GM23338 (cell line): ENCODE measurements at regions not wholly inside any gene's neighbourhood (a gene's known extent, or its start where the extent isn't known, plus 50 kb on each side); places are given as distances from the start of the nearest gene placed in this dataset.

Source experiments
- CREB1 ChIP-seq: fragments of 250-450 bp; sonication (Bioruptor Pico); IDR thresholded peaks from 2 replicates; pipeline ENCODE4 v1.5.0; 2020; ENCODE audit warnings: low read depth, mild to moderate bottlenecking, moderate library complexity
- EZH2 ChIP-seq: fragments of 200-600 bp; sonication (generic); IDR thresholded peaks from one replicate; pipeline ENCODE4 v1.8.0; 2017; ENCODE audit warnings: antibody characterized with exemption, mild to moderate bottlenecking, low read depth; ENCODE audit not compliant: unreplicated experiment
- POLR2AphosphoS5 ChIP-seq: IDR thresholded peaks from 2 replicates; pipeline ENCODE4 v1.6.1; 2016; ENCODE audit warnings: antibody characterized with exemption, low read depth
- TF ChIP-seq, protein P1 (sequence below), 2 experiments: fragments of 200-600 bp in 1 of 2; sonication (generic) in 1 of 2; conservative IDR thresholded peaks; 2 replicates each; pipeline versions ENCODE4 v1.5.1 to v1.6.1; 2016 to 2017; ENCODE audit warnings: antibody characterized with exemption in 2 of 2, low read depth in 2 of 2, mild to moderate bottlenecking in 2 of 2, moderate library complexity in 1 of 2

GRCh38 chr10:16116404-16117304, 256.3 kb upstream of the MINDY3 start:
- TF ChIP-seq POLR2AphosphoS5 = no peak
- no peak for TF ChIP-seq CREB1 (CRISPR knock-in tag)
- TF ChIP-seq EZH2 = no peak
- TF ChIP-seq, protein P1, sequence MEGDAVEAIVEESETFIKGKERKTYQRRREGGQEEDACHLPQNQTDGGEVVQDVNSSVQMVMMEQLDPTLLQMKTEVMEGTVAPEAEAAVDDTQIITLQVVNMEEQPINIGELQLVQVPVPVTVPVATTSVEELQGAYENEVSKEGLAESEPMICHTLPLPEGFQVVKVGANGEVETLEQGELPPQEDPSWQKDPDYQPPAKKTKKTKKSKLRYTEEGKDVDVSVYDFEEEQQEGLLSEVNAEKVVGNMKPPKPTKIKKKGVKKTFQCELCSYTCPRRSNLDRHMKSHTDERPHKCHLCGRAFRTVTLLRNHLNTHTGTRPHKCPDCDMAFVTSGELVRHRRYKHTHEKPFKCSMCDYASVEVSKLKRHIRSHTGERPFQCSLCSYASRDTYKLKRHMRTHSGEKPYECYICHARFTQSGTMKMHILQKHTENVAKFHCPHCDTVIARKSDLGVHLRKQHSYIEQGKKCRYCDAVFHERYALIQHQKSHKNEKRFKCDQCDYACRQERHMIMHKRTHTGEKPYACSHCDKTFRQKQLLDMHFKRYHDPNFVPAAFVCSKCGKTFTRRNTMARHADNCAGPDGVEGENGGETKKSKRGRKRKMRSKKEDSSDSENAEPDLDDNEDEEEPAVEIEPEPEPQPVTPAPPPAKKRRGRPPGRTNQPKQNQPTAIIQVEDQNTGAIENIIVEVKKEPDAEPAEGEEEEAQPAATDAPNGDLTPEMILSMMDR (conservative IDR thresholded peaks at IDR 0.05; ENCODE audit: low read depth in 2 of 2) = peak; percentile 71 to 80
